SK-N-SH treated with all-trans-retinoic acid at 6 μM for 48 hours (cell line): ENCODE measurements at regions not wholly inside any gene's neighbourhood (a gene's known extent, or its start where the extent isn't known, plus 50 kb on each side); places are given as distances from the start of the nearest gene placed in this dataset.

ENCODE experiments used
- ATAC-seq: fragments of 200-7000 bp; cut with Tn5 transposase; 3 replicates; pipeline ENCODE4 v1.9.1; 2020; ENCODE audit warnings: mild to moderate bottlenecking, moderate library complexity
- ARNTL ChIP-seq: fragments of 450-650 bp; formaldehyde crosslinking; IDR thresholded peaks from 2 replicates; pipeline ENCODE4 v1.5.0; 2020; ENCODE audit warnings: low read depth, mild to moderate bottlenecking, moderate library complexity, borderline replicate concordance
- BACH2 ChIP-seq: fragments of 250-450 bp; sonication (Bioruptor Pico); IDR thresholded peaks from 2 replicates; pipeline ENCODE4 v1.9.0; 2021; ENCODE audit warnings: mild to moderate bottlenecking, borderline replicate concordance
- CSDC2 ChIP-seq: fragments of 250-450 bp; sonication (Bioruptor Pico); IDR thresholded peaks from 2 replicates; pipeline ENCODE4 v1.5.0; 2020; ENCODE audit warnings: mild to moderate bottlenecking, moderate library complexity
- GLIS3 ChIP-seq: fragments of 250-450 bp; sonication (Bioruptor Pico); IDR thresholded peaks from 2 replicates; pipeline ENCODE4 v1.5.0; 2020; ENCODE audit warnings: mild to moderate bottlenecking, moderate library complexity
- OSR1 ChIP-seq: fragments of 250-450 bp; sonication (Bioruptor Pico); IDR thresholded peaks from 2 replicates; pipeline ENCODE4 v1.8.0; 2022; ENCODE audit warnings: moderate library complexity, mild to moderate bottlenecking, inconsistent platforms
- PPARA ChIP-seq: fragments of 250-450 bp; sonication (Bioruptor Pico); IDR thresholded peaks from 2 replicates; pipeline ENCODE4 v1.5.0; 2020; ENCODE audit warnings: mild to moderate bottlenecking, borderline replicate concordance
- RARB ChIP-seq: fragments of 250-450 bp; sonication (Bioruptor Pico); IDR thresholded peaks from 2 replicates; pipeline ENCODE4 v1.8.0; 2021; ENCODE audit warnings: mild to moderate bottlenecking, moderate library complexity
- SNAI2 ChIP-seq: fragments of 250-450 bp; sonication (Bioruptor Pico); IDR thresholded peaks from 2 replicates; pipeline ENCODE4 v1.5.0; 2020; ENCODE audit warnings: mild to moderate bottlenecking, moderate library complexity
- TCF4 ChIP-seq: fragments of 250-450 bp; sonication (Bioruptor Pico); IDR thresholded peaks from 2 replicates; pipeline ENCODE4 v1.8.0; 2021; ENCODE audit warnings: mild to moderate bottlenecking, moderate library complexity, borderline replicate concordance
- TOX ChIP-seq: fragments of 250-450 bp; sonication (Bioruptor Pico); IDR thresholded peaks from 2 replicates; pipeline ENCODE4 v1.8.0; 2021; ENCODE audit warnings: mild to moderate bottlenecking, moderate library complexity, borderline replicate concordance
- ZC3H10 ChIP-seq: fragments of 250-450 bp; sonication (Bioruptor Pico); IDR thresholded peaks from 2 replicates; pipeline ENCODE4 v1.5.1; 2021; ENCODE audit warnings: mild to moderate bottlenecking, moderate library complexity
- ZFP3 ChIP-seq: fragments of 250-450 bp; sonication (Bioruptor Pico); IDR thresholded peaks from 2 replicates; pipeline ENCODE4 v1.5.0; 2020; ENCODE audit warnings: mild to moderate bottlenecking, moderate library complexity
- ZFP30 ChIP-seq: fragments of 450-650 bp; formaldehyde crosslinking; IDR thresholded peaks from 2 replicates; pipeline ENCODE4 v1.5.0; 2022; ENCODE audit warnings: mild to moderate bottlenecking, moderate library complexity
- ZNF565 ChIP-seq: fragments of 450-650 bp; formaldehyde crosslinking; conservative IDR thresholded peaks from 2 replicates; pipeline ENCODE4 v1.5.0; 2020; ENCODE audit warnings: low read depth, mild to moderate bottlenecking, moderate library complexity
- ZNF70 ChIP-seq: fragments of 450-650 bp; formaldehyde crosslinking; IDR thresholded peaks from 2 replicates; pipeline ENCODE4 v1.5.0; 2020; ENCODE audit warnings: mild to moderate bottlenecking, moderate library complexity
- ZNF8 ChIP-seq: fragments of 450-650 bp; formaldehyde crosslinking; IDR thresholded peaks from 2 replicates; pipeline ENCODE4 v1.5.0; 2020; ENCODE audit warnings: mild to moderate bottlenecking, moderate library complexity
- TF ChIP-seq, protein P1 (sequence below): fragments of 250-450 bp; sonication (Bioruptor Pico); IDR thresholded peaks from 2 replicates; pipeline ENCODE4 v1.8.0; 2021; ENCODE audit warnings: low read depth, mild to moderate bottlenecking, moderate library complexity, borderline replicate concordance
- TF ChIP-seq, protein P2 (sequence below): fragments of 250-450 bp; sonication (Bioruptor Pico); IDR thresholded peaks from 2 replicates; pipeline ENCODE4 v1.5.0; 2020; ENCODE audit warnings: mild to moderate bottlenecking, moderate library complexity
- TF ChIP-seq, protein P3 (sequence below): fragments of 250-450 bp; sonication (Bioruptor Pico); IDR thresholded peaks from 2 replicates; pipeline ENCODE4 v1.8.0; 2020; ENCODE audit warnings: mild to moderate bottlenecking, moderate library complexity, borderline replicate concordance
- TF ChIP-seq, protein P4 (sequence below): fragments of 250-450 bp; sonication (Bioruptor Pico); IDR thresholded peaks from 2 replicates; pipeline ENCODE4 v1.5.1; 2020; ENCODE audit warnings: low read depth, mild to moderate bottlenecking, moderate library complexity
- TF ChIP-seq, protein P5 (sequence below): fragments of 250-450 bp; sonication (Bioruptor Pico); IDR thresholded peaks from 2 replicates; pipeline ENCODE4 v1.5.1; 2021; ENCODE audit warnings: mild to moderate bottlenecking, moderate library complexity

DNA sequence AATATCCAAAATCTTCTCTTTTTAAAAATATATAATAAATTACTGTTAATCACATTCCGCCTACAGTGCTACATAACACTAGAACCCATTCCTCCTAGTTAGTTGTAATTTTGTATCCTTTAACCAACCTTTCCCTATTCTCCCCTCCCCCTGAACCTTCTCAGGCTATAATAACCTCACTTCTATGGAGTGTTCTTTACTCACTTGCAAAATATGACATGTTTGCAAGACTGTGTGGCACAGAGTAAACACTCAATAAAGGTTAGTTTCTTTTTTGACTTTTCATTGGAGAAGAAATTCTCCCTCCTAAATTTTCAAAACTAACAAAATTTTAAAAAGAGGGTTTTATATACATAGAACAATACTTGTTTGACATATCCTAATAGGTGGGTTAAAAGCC lies 147.0 kb downstream of the FOXA2 start:
- ATAC-seq: no peak
- TF ChIP-seq TOX (CRISPR knock-in tag): no peak
- TF ChIP-seq SNAI2 (CRISPR knock-in tag): no peak
- no peak for TF ChIP-seq ARNTL (CRISPR knock-in tag)
- TF ChIP-seq GLIS3 (CRISPR knock-in tag): no peak
- TF ChIP-seq ZFP3: no peak
- no peak for TF ChIP-seq PPARA

DNA sequence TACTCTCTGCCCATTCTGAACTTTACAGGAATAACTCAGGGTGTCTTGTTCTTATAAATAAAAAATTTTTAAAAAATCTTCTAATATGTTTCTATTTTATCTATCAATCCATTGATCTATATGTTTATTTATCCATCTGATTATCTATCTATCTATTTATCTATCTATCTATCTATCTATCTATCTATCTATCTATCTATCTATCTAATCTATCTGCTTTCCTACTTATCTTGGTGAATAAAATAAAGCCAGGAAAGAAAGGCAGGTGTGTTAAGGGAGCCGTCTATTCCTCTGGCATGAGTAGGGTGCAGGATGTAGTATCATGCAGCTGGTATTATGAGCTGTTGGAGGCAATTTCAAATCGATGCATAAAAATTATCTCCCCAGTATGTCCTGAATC lies 153.0 kb downstream of the FOXA2 start:
- ATAC-seq: no peak
- TF ChIP-seq TOX (CRISPR knock-in tag) (no peak), GLIS3 (CRISPR knock-in tag) (no peak), ZC3H10 (no peak), PPARA (no peak)
- TF ChIP-seq, all 23 proteins: peak for 0

DNA sequence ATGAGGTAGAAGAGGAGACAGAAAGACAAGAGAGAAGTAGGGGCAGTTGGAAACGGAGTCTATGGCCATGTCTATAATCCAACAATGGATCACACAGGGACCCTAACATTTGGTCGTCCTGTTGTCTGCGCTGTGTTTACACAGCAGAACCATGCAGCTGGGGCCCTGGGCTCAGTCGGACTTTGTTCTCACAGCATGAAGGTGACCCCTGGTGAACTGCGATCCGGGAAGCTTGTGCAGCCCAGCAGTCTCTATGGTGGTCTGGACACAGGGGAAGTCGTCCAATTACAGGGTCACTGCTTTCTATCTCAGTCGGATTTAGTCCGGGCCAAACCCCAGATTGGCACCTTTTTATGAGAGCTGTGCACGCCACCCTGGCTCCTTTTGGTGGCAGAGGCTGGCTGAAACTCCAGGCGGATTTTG lies 153.6 kb downstream of the FOXA2 start:
- no peak for ATAC-seq
- TF ChIP-seq ZNF565: no peak
- TF ChIP-seq OSR1: no peak
- TF ChIP-seq, protein P1, sequence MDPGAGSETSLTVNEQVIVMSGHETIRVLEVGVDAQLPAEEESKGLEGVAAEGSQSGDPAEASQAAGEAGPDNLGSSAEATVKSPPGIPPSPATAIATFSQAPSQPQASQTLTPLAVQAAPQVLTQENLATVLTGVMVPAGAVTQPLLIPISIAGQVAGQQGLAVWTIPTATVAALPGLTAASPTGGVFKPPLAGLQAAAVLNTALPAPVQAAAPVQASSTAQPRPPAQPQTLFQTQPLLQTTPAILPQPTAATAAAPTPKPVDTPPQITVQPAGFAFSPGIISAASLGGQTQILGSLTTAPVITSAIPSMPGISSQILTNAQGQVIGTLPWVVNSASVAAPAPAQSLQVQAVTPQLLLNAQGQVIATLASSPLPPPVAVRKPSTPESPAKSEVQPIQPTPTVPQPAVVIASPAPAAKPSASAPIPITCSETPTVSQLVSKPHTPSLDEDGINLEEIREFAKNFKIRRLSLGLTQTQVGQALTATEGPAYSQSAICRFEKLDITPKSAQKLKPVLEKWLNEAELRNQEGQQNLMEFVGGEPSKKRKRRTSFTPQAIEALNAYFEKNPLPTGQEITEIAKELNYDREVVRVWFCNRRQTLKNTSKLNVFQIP (CRISPR knock-in tag): no peak
- no peak for TF ChIP-seq TOX (CRISPR knock-in tag)
- TF ChIP-seq BACH2 (CRISPR knock-in tag): no peak
- TF ChIP-seq TCF4 (CRISPR knock-in tag): no peak
- no peak for TF ChIP-seq ARNTL (CRISPR knock-in tag)
- TF ChIP-seq, protein P2, sequence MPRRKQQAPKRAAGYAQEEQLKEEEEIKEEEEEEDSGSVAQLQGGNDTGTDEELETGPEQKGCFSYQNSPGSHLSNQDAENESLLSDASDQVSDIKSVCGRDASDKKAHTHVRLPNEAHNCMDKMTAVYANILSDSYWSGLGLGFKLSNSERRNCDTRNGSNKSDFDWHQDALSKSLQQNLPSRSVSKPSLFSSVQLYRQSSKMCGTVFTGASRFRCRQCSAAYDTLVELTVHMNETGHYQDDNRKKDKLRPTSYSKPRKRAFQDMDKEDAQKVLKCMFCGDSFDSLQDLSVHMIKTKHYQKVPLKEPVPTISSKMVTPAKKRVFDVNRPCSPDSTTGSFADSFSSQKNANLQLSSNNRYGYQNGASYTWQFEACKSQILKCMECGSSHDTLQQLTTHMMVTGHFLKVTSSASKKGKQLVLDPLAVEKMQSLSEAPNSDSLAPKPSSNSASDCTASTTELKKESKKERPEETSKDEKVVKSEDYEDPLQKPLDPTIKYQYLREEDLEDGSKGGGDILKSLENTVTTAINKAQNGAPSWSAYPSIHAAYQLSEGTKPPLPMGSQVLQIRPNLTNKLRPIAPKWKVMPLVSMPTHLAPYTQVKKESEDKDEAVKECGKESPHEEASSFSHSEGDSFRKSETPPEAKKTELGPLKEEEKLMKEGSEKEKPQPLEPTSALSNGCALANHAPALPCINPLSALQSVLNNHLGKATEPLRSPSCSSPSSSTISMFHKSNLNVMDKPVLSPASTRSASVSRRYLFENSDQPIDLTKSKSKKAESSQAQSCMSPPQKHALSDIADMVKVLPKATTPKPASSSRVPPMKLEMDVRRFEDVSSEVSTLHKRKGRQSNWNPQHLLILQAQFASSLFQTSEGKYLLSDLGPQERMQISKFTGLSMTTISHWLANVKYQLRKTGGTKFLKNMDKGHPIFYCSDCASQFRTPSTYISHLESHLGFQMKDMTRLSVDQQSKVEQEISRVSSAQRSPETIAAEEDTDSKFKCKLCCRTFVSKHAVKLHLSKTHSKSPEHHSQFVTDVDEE (CRISPR knock-in tag): no peak
- no peak for TF ChIP-seq ZFP3
- TF ChIP-seq, protein P3, sequence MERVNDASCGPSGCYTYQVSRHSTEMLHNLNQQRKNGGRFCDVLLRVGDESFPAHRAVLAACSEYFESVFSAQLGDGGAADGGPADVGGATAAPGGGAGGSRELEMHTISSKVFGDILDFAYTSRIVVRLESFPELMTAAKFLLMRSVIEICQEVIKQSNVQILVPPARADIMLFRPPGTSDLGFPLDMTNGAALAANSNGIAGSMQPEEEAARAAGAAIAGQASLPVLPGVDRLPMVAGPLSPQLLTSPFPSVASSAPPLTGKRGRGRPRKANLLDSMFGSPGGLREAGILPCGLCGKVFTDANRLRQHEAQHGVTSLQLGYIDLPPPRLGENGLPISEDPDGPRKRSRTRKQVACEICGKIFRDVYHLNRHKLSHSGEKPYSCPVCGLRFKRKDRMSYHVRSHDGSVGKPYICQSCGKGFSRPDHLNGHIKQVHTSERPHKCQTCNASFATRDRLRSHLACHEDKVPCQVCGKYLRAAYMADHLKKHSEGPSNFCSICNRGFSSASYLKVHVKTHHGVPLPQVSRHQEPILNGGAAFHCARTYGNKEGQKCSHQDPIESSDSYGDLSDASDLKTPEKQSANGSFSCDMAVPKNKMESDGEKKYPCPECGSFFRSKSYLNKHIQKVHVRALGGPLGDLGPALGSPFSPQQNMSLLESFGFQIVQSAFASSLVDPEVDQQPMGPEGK (CRISPR knock-in tag): no peak
- no peak for TF ChIP-seq CSDC2 (CRISPR knock-in tag)
- no peak for TF ChIP-seq GLIS3 (CRISPR knock-in tag)

DNA sequence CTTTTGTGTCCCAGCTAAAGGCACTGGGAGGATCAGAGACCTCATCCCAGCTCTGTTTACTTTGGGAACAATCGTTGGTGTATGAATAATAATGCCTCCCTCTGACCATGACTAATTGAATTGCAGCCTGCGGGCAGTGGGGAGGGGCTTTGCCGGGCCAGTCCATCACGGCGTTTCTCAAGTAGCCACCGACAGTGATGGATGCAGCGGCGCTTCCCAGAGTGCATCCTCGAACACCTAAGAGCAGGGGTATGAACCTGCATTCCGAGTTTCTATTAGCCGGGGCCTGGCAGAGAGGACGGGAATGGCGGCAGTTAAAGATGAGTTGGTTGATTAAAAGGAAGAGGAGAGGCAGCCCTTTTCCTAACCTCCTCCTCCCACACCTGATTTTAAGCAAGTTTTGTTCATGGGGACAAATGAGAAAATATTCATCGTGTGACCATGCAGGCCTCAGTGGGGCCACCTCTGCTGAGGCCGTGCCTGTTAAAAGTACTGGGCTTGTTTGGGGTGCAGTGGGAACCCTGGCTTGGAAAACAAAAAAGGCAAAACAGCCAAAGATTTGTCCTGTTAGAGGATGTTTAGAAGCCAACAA lies 154.1 kb downstream of the FOXA2 start:
- TF ChIP-seq GLIS3 (CRISPR knock-in tag) (no peak), TCF4 (CRISPR knock-in tag) (no peak), ZNF8 (CRISPR knock-in tag) (no peak), ZNF70 (CRISPR knock-in tag) (no peak), RARB (CRISPR knock-in tag) (no peak), OSR1 (no peak), ZFP30 (no peak), ZFP3 (no peak), TOX (CRISPR knock-in tag) (no peak), PPARA (no peak)
- TF ChIP-seq, protein P4, sequence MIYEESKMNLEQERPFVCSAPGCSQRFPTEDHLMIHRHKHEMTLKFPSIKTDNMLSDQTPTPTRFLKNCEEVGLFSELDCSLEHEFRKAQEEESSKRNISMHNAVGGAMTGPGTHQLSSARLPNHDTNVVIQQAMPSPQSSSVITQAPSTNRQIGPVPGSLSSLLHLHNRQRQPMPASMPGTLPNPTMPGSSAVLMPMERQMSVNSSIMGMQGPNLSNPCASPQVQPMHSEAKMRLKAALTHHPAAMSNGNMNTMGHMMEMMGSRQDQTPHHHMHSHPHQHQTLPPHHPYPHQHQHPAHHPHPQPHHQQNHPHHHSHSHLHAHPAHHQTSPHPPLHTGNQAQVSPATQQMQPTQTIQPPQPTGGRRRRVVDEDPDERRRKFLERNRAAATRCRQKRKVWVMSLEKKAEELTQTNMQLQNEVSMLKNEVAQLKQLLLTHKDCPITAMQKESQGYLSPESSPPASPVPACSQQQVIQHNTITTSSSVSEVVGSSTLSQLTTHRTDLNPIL: no peak
- TF ChIP-seq, protein P5, sequence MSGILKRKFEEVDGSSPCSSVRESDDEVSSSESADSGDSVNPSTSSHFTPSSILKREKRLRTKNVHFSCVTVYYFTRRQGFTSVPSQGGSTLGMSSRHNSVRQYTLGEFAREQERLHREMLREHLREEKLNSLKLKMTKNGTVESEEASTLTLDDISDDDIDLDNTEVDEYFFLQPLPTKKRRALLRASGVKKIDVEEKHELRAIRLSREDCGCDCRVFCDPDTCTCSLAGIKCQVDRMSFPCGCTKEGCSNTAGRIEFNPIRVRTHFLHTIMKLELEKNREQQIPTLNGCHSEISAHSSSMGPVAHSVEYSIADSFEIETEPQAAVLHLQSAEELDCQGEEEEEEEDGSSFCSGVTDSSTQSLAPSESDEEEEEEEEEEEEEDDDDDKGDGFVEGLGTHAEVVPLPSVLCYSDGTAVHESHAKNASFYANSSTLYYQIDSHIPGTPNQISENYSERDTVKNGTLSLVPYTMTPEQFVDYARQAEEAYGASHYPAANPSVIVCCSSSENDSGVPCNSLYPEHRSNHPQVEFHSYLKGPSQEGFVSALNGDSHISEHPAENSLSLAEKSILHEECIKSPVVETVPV (CRISPR knock-in tag): no peak
- TF ChIP-seq, protein P1 (CRISPR knock-in tag): no peak
- TF ChIP-seq, protein P2 (CRISPR knock-in tag): no peak
- no peak for ATAC-seq
